Adipocyte (in vitro differentiated cells): ENCODE measurements at regions not wholly inside any gene's neighbourhood (a gene's known extent, or its start where the extent isn't known, plus 50 kb on each side); places are given as distances from the start of the nearest gene placed in this dataset.
"Not testable (repeated sequence)": the region's sequence is repeated elsewhere in the genome, so short reads cannot be mapped to it uniquely, and the experiment has no call there.

ENCODE experiments used
- DNase-seq: peaks from one replicate; pipeline ENCODE4 v3.0.0-alpha.2; 2015; ENCODE audit warnings: low read depth
- H3K27me3 ChIP-seq: replicated peaks from 2 replicates; pipeline ENCODE4 v1.7.0; 2013; ENCODE audit warnings: mild to moderate bottlenecking, low read length, moderate library complexity; ENCODE audit not compliant: control insufficient read depth, insufficient read depth
- H3K36me3 ChIP-seq: 2 replicates; pipeline ENCODE4 v1.7.0; 2013; ENCODE audit warnings: low read length, mild to moderate bottlenecking, moderate library complexity; ENCODE audit not compliant: control insufficient read depth, insufficient read depth, severe bottlenecking
- H3K4me1 ChIP-seq: 2 replicates; pipeline ENCODE4 v1.7.0; 2013; ENCODE audit warnings: mild to moderate bottlenecking, low read length, moderate library complexity; ENCODE audit not compliant: control insufficient read depth, insufficient read depth
- H3K4me3 ChIP-seq: 2 replicates; pipeline ENCODE4 v1.7.0; 2013; ENCODE audit warnings: mild to moderate bottlenecking, low read length, moderate library complexity
- H3K9ac ChIP-seq: 2 replicates; pipeline ENCODE4 v1.7.0; 2013; ENCODE audit warnings: mild to moderate bottlenecking, low read length, moderate library complexity
- H3K9me3 ChIP-seq: 2 replicates; pipeline ENCODE4 v1.7.0; 2013; ENCODE audit warnings: mild to moderate bottlenecking, low read length, moderate library complexity; ENCODE audit not compliant: control insufficient read depth

GRCh38 chr1:203559523-203559922 is 65.6 kb downstream of the OPTC start:
- H3K4me3 ChIP-seq, result no peak overlapping the region
- no peaks in the 10 kb centered on the region for H3K27me3 ChIP-seq
- peak; percentile 73 for DNase-seq
- no peaks in the 10 kb centered on the region for H3K9me3 ChIP-seq
- H3K4me1 ChIP-seq, result peaks cover 51% of the 10 kb centered on the region
- H3K36me3 ChIP-seq, result no peaks in the 10 kb centered on the region
- H3K9ac ChIP-seq, result peak overlapping the region; percentile 65

- H3K36me3 ChIP-seq, DNase-seq, H3K27me3 ChIP-seq, H3K9ac ChIP-seq, H3K4me3 ChIP-seq, H3K9me3 ChIP-seq: not testable (repeated sequence)
- H3K4me1 ChIP-seq, result peaks cover 32% of the 10 kb centered on the region
These were observed 64.9 kb upstream of the ATP2B4 start for GRCh38 chr1:203561761-203562160.

- H3K4me1 ChIP-seq, result peaks cover 17% of the 10 kb centered on the region
- H3K27me3 ChIP-seq, result no peaks in the 10 kb centered on the region
- DNase-seq, result no peak
- no peaks in the 10 kb centered on the region for H3K9me3 ChIP-seq
- no peak overlapping the region for H3K4me3 ChIP-seq
- H3K36me3 ChIP-seq, result no peaks in the 10 kb centered on the region
- no peak overlapping the region for H3K9ac ChIP-seq
These were observed 63.3 kb upstream of the ATP2B4 start for GRCh38 chr1:203563291-203563690.

- no peak overlapping the region for H3K9ac ChIP-seq
- no peaks in the 10 kb centered on the region for H3K27me3 ChIP-seq
- H3K4me3 ChIP-seq, result no peak overlapping the region
- peaks cover 11% of the 10 kb centered on the region for H3K4me1 ChIP-seq
- peak; percentile 69 for DNase-seq
- no peaks in the 10 kb centered on the region for H3K36me3 ChIP-seq
- no peaks in the 10 kb centered on the region for H3K9me3 ChIP-seq
These were observed 62.6 kb upstream of the ATP2B4 start for GRCh38 chr1:203564024-203564423.

- Histone ChIP-seq H3K9me3 (no peaks in the 10 kb centered on the region), H3K4me1 (peaks cover 5% of the 10 kb centered on the region), H3K36me3 (no peaks in the 10 kb centered on the region), H3K9ac (no peak overlapping the region), H3K4me3 (no peak overlapping the region), H3K27me3 (no peaks in the 10 kb centered on the region)
- DNase-seq, result no peak
These were observed 61.6 kb upstream of the ATP2B4 start for GRCh38 chr1:203565049-203565448.

- Histone ChIP-seq H3K4me1 (peaks cover 5% of the 10 kb centered on the region), H3K36me3 (no peaks in the 10 kb centered on the region), H3K27me3 (no peaks in the 10 kb centered on the region), H3K4me3 (no peak overlapping the region), H3K9ac (no peak overlapping the region), H3K9me3 (no peaks in the 10 kb centered on the region)
- DNase-seq, result no peak
These were observed 60.7 kb upstream of the ATP2B4 start for GRCh38 chr1:203565981-203566380.

GRCh38 chr1:203566966-203567365 is 59.7 kb upstream of the ATP2B4 start:
- not testable (repeated sequence) for H3K9ac ChIP-seq, DNase-seq, H3K4me1 ChIP-seq, H3K27me3 ChIP-seq, H3K4me3 ChIP-seq, H3K9me3 ChIP-seq, H3K36me3 ChIP-seq

GRCh38 chr1:203567596-203567995 is 59.0 kb upstream of the ATP2B4 start:
- peaks cover 5% of the 10 kb centered on the region for H3K4me1 ChIP-seq
- H3K4me3 ChIP-seq, result no peak overlapping the region

GRCh38 chr1:203569490-203570318 is 56.9 kb upstream of the ATP2B4 start:
- no peak overlapping the region for H3K9ac ChIP-seq

More at GRCh38 chr1:203567596-203567995, 59.0 kb upstream of the ATP2B4 start:
- Histone ChIP-seq H3K9me3 (no peaks in the 10 kb centered on the region), H3K9ac (no peak overlapping the region), H3K36me3 (no peaks in the 10 kb centered on the region), H3K27me3 (no peaks in the 10 kb centered on the region)
- DNase-seq, result no peak

GRCh38 chr1:203570805-203571204 is 55.8 kb upstream of the ATP2B4 start:
- Histone ChIP-seq H3K9ac (no peak overlapping the region), H3K9me3 (no peaks in the 10 kb centered on the region), H3K36me3 (no peaks in the 10 kb centered on the region), H3K4me3 (no peak overlapping the region), H3K27me3 (no peaks in the 10 kb centered on the region), H3K4me1 (no peaks in the 10 kb centered on the region)
- DNase-seq, result no peak

More at GRCh38 chr1:203569490-203570318, 56.9 kb upstream of the ATP2B4 start:
- H3K4me3 ChIP-seq, result no peak overlapping the region
- no peaks in the 10 kb centered on the region for H3K4me1 ChIP-seq
- no peaks in the 10 kb centered on the region for H3K27me3 ChIP-seq
- no peaks in the 10 kb centered on the region for H3K36me3 ChIP-seq
- no peak for DNase-seq
- H3K9me3 ChIP-seq, result no peaks in the 10 kb centered on the region

GRCh38 chr1:203571661-203572060 is 55.0 kb upstream of the ATP2B4 start:
- H3K4me3 ChIP-seq, result no peak overlapping the region
- H3K27me3 ChIP-seq, result no peaks in the 10 kb centered on the region
- H3K36me3 ChIP-seq, result no peaks in the 10 kb centered on the region
- DNase-seq, result no peak
- no peaks in the 10 kb centered on the region for H3K9me3 ChIP-seq
- H3K4me1 ChIP-seq, result no peaks in the 10 kb centered on the region
- no peak overlapping the region for H3K9ac ChIP-seq
